ENCODE measurements at regions not wholly inside any gene's neighbourhood (a gene's known extent, or its start where the extent isn't known, plus 50 kb on each side); places are given as distances from the start of the nearest gene placed in this dataset.

DNA sequence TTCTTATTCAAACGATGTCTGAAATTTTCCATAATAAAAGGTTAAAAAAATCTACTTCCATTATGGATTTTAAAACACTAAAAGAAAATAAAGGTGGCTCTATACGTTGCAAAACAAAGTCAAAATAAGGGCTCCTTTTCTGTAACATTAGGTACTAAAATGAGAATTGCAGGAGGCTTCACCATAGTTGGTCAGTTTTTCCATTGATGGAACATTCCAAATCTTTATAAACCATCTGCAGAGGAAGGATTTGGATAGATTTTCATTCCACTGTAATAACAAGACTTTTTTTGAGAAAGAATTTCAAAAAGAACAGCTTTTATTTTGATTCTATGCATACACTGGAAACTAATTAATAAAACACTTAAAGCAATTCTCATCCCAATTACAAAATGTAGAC lies 145.6 kb downstream of the LURAP1L start:
- ATAC-seq (no peak), DNase-seq (ENCODE audit: low spot score) (no peak)
- TF ChIP-seq JUNB (IDR thresholded peaks at IDR 0.05; ENCODE audit: unreplicated experiment) = no peak
- TF ChIP-seq, protein P1, sequence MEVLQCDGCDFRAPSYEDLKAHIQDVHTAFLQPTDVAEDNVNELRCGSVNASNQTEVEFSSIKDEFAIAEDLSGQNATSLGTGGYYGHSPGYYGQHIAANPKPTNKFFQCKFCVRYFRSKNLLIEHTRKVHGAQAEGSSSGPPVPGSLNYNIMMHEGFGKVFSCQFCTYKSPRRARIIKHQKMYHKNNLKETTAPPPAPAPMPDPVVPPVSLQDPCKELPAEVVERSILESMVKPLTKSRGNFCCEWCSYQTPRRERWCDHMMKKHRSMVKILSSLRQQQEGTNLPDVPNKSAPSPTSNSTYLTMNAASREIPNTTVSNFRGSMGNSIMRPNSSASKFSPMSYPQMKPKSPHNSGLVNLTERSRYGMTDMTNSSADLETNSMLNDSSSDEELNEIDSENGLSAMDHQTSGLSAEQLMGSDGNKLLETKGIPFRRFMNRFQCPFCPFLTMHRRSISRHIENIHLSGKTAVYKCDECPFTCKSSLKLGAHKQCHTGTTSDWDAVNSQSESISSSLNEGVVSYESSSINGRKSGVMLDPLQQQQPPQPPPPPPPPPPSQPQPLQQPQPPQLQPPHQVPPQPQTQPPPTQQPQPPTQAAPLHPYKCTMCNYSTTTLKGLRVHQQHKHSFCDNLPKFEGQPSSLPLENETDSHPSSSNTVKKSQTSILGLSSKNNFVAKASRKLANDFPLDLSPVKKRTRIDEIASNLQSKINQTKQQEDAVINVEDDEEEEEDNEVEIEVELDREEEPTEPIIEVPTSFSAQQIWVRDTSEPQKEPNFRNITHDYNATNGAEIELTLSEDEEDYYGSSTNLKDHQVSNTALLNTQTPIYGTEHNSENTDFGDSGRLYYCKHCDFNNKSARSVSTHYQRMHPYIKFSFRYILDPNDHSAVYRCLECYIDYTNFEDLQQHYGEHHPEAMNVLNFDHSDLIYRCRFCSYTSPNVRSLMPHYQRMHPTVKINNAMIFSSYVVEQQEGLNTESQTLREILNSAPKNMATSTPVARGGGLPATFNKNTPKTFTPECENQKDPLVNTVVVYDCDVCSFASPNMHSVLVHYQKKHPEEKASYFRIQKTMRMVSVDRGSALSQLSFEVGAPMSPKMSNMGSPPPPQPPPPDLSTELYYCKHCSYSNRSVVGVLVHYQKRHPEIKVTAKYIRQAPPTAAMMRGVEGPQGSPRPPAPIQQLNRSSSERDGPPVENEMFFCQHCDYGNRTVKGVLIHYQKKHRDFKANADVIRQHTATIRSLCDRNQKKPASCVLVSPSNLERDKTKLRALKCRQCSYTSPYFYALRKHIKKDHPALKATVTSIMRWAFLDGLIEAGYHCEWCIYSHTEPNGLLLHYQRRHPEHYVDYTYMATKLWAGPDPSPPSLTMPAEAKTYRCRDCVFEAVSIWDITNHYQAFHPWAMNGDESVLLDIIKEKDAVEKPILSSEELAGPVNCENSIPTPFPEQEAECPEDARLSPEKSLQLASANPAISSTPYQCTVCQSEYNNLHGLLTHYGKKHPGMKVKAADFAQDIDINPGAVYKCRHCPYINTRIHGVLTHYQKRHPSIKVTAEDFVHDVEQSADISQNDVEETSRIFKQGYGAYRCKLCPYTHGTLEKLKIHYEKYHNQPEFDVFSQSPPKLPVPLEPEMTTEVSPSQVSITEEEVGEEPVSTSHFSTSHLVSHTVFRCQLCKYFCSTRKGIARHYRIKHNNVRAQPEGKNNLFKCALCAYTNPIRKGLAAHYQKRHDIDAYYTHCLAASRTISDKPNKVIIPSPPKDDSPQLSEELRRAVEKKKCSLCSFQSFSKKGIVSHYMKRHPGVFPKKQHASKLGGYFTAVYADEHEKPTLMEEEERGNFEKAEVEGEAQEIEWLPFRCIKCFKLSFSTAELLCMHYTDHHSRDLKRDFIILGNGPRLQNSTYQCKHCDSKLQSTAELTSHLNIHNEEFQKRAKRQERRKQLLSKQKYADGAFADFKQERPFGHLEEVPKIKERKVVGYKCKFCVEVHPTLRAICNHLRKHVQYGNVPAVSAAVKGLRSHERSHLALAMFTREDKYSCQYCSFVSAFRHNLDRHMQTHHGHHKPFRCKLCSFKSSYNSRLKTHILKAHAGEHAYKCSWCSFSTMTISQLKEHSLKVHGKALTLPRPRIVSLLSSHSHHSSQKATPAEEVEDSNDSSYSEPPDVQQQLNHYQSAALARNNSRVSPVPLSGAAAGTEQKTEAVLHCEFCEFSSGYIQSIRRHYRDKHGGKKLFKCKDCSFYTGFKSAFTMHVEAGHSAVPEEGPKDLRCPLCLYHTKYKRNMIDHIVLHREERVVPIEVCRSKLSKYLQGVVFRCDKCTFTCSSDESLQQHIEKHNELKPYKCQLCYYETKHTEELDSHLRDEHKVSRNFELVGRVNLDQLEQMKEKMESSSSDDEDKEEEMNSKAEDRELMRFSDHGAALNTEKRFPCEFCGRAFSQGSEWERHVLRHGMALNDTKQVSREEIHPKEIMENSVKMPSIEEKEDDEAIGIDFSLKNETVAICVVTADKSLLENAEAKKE (CRISPR knock-in tag; IDR thresholded peaks at IDR 0.05) = no peak
- TF ChIP-seq ZNF331 (CRISPR knock-in tag; IDR thresholded peaks at IDR 0.05; ENCODE audit: low read depth) = no peak
- H3K4me1 ChIP-seq (ENCODE audit: insufficient read depth) = no peaks in the 10 kb centered on the region
- H4K20me1 ChIP-seq (replicated peaks; ENCODE audit: insufficient read depth) = no peaks in the 10 kb centered on the region
- Mint-ChIP-seq H3K4me3 (no peak overlapping the region), H3K27me3 (ENCODE audit: insufficient read depth, low read depth, poor library complexity) (no peaks in the 10 kb centered on the region), H3K36me3 (ENCODE audit: low read depth) (no peaks in the 10 kb centered on the region), H3K9me3 (no peaks in the 10 kb centered on the region), H3K27ac (no peak overlapping the region), H3K4me1 (peaks cover 15% of the 10 kb centered on the region; the same call in 2 of the 3 replicates)
- no peaks in the 10 kb centered on the region for H3K27me3 ChIP-seq (ENCODE audit: insufficient read depth)
- no peaks in the 10 kb centered on the region for H3K36me3 ChIP-seq (ENCODE audit: insufficient read depth)
- no peak overlapping the region for H3K4me3 ChIP-seq
- peaks cover 17% of the 10 kb centered on the region for H3K9me2 ChIP-seq (ENCODE audit: insufficient read depth)
- no peak overlapping the region for H2AFZ ChIP-seq
- no peak overlapping the region for H3K27ac ChIP-seq (ENCODE audit: low read depth)
- no peak overlapping the region for H3K4me2 ChIP-seq
- no peaks in the 10 kb centered on the region for H3K79me2 ChIP-seq (replicated peaks; ENCODE audit: insufficient read depth)
- H3F3A ChIP-seq (replicated peaks; ENCODE audit: low read depth) = no peaks in the 10 kb centered on the region

DNA sequence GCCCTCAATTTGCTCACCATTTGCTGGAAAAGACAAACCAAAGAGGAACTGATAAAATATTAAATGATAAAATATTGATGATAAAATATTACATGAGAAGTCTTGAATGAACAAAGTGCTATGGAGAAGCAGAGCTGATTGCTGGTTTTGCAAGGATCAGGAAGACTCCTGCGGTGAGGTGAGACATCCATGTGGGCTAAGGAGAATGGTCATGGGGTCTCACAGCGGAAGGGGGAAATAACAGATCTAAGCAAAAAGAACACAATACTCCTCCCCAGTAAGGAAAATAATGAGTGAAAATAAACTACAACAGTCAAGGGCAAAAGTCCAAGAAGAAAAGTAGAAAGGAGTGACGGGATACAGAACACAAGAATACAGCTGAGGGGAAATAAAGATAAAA lies 146.8 kb downstream of the LURAP1L start:
- Histone ChIP-seq H3K27me3 (ENCODE audit: insufficient read depth) (no peaks in the 10 kb centered on the region), H3K9me2 (ENCODE audit: insufficient read depth) (peaks cover 22% of the 10 kb centered on the region), H3K4me3 (no peak overlapping the region), H3K27ac (ENCODE audit: low read depth) (no peak overlapping the region), H4K20me1 (replicated peaks; ENCODE audit: insufficient read depth) (no peaks in the 10 kb centered on the region), H3K4me2 (no peak overlapping the region), H3F3A (replicated peaks; ENCODE audit: low read depth) (no peaks in the 10 kb centered on the region), H3K36me3 (ENCODE audit: insufficient read depth) (no peaks in the 10 kb centered on the region), H2AFZ (peak overlapping the region; percentile 25; the same call in 1 of the 2 replicates), H3K79me2 (replicated peaks; ENCODE audit: insufficient read depth) (no peaks in the 10 kb centered on the region), H3K4me1 (ENCODE audit: insufficient read depth) (no peaks in the 10 kb centered on the region)
- H3K9me3 Mint-ChIP-seq = no peaks in the 10 kb centered on the region
- DNase-seq (ENCODE audit: low spot score) (no peak), ATAC-seq (no peak)
- no peaks in the 10 kb centered on the region for H3K36me3 Mint-ChIP-seq (ENCODE audit: low read depth)
- H3K4me1 Mint-ChIP-seq = peaks cover 9% of the 10 kb centered on the region; the same call in 2 of the 3 replicates
- H3K27ac Mint-ChIP-seq = no peak overlapping the region
- H3K4me3 Mint-ChIP-seq = no peak overlapping the region
- no peaks in the 10 kb centered on the region for H3K27me3 Mint-ChIP-seq (ENCODE audit: insufficient read depth, low read depth, poor library complexity)
- no peak for TF ChIP-seq ZNF114 (CRISPR knock-in tag; IDR thresholded peaks at IDR 0.05)
- no peak for TF ChIP-seq EZH2 (IDR thresholded peaks at IDR 0.05; ENCODE audit: low read depth, unreplicated experiment)
- no peak for TF ChIP-seq NANOG (IDR thresholded peaks at IDR 0.05; ENCODE audit: borderline replicate concordance)
- TF ChIP-seq, protein P2, sequence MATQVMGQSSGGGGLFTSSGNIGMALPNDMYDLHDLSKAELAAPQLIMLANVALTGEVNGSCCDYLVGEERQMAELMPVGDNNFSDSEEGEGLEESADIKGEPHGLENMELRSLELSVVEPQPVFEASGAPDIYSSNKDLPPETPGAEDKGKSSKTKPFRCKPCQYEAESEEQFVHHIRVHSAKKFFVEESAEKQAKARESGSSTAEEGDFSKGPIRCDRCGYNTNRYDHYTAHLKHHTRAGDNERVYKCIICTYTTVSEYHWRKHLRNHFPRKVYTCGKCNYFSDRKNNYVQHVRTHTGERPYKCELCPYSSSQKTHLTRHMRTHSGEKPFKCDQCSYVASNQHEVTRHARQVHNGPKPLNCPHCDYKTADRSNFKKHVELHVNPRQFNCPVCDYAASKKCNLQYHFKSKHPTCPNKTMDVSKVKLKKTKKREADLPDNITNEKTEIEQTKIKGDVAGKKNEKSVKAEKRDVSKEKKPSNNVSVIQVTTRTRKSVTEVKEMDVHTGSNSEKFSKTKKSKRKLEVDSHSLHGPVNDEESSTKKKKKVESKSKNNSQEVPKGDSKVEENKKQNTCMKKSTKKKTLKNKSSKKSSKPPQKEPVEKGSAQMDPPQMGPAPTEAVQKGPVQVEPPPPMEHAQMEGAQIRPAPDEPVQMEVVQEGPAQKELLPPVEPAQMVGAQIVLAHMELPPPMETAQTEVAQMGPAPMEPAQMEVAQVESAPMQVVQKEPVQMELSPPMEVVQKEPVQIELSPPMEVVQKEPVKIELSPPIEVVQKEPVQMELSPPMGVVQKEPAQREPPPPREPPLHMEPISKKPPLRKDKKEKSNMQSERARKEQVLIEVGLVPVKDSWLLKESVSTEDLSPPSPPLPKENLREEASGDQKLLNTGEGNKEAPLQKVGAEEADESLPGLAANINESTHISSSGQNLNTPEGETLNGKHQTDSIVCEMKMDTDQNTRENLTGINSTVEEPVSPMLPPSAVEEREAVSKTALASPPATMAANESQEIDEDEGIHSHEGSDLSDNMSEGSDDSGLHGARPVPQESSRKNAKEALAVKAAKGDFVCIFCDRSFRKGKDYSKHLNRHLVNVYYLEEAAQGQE (IDR thresholded peaks at IDR 0.05; ENCODE audit: unreplicated experiment) = no peak
- no peak for TF ChIP-seq EZH2phosphoT487 (IDR thresholded peaks at IDR 0.05; ENCODE audit: unreplicated experiment)

Measured in GM23338 (cell line).